CD14-positive monocyte (primary cell): ENCODE measurements at regions not wholly inside any gene's neighbourhood (a gene's known extent, or its start where the extent isn't known, plus 50 kb on each side); places are given as distances from the start of the nearest gene placed in this dataset.

ENCODE experiments used
- DNase-seq, 3 donors: peaks; one replicate each; pipeline ENCODE4 v3.0.0-alpha.2; 2011 to 2022
- H2AFZ ChIP-seq: 2 replicates; pipeline ENCODE4 v1.6.0; 2012; ENCODE audit warnings: mild to moderate bottlenecking, low read depth, low read length, inconsistent platforms; ENCODE audit not compliant: insufficient read depth, poor library complexity, severe bottlenecking
- H3K27ac ChIP-seq, 2 donors: 1 replicate in 1 of 2; 2 replicates in 1 of 2; pipeline ENCODE4 v1.5.1; 2012 to 2013; ENCODE audit warnings: low read length in 2 of 2, control low read depth in 1 of 2, inconsistent platforms in 1 of 2, low read depth in 1 of 2, mild to moderate bottlenecking in 1 of 2
- H3K27me3 ChIP-seq, 2 donors: one replicate each; pipeline versions ENCODE4 v1.6.0 to v1.6.1; 2011 to 2013; ENCODE audit warnings: low read length in 2 of 2; ENCODE audit not compliant: control insufficient read depth in 2 of 2, insufficient read depth in 2 of 2
- H3K36me3 ChIP-seq, 2 donors: replicated peaks in 1 of 2; 1 replicate in 1 of 2; 2 replicates in 1 of 2; pipeline versions ENCODE4 v1.5.1 to v1.6.1; 2012 to 2013; ENCODE audit warnings: low read length in 2 of 2, control low read depth in 1 of 2, inconsistent platforms in 1 of 2, mild to moderate bottlenecking in 1 of 2; ENCODE audit not compliant: insufficient read depth in 2 of 2, control insufficient read depth in 1 of 2
- H3K4me1 ChIP-seq, 2 donors: 1 replicate in 1 of 2; 2 replicates in 1 of 2; pipeline versions ENCODE4 v1.5.1 to v1.6.1; 2012 to 2013; ENCODE audit warnings: low read length in 2 of 2, control low read depth in 1 of 2, inconsistent platforms in 1 of 2, mild to moderate bottlenecking in 1 of 2, moderate library complexity in 1 of 2; ENCODE audit not compliant: insufficient read depth in 2 of 2, control insufficient read depth in 1 of 2
- H3K4me2 ChIP-seq: replicated peaks from 2 replicates; pipeline ENCODE3; 2012; ENCODE audit warnings: low read length, moderate library complexity, mild to moderate bottlenecking; ENCODE audit not compliant: poor library complexity, severe bottlenecking; ENCODE audit errors: extremely low read depth
- H3K4me3 ChIP-seq, 3 experiments: fragments of 200-600 bp in 1 of 3; sonication (generic) in 1 of 3; replicated peaks in 1 of 3; 1 replicate in 2 of 3; 2 replicates in 1 of 3; pipeline ENCODE4 v1.5.1; 2011 to 2013; ENCODE audit warnings: low read length in 3 of 3, mild to moderate bottlenecking in 3 of 3, control low read depth in 2 of 3, low read depth in 2 of 3, inconsistent platforms in 1 of 3, moderate library complexity in 1 of 3
- H3K79me2 ChIP-seq: 2 replicates; pipeline ENCODE4 v1.6.0; 2012; ENCODE audit warnings: mild to moderate bottlenecking, control low read depth, inconsistent platforms, low read length, moderate library complexity; ENCODE audit not compliant: insufficient read depth
- H3K9ac ChIP-seq: 2 replicates; pipeline ENCODE4 v1.6.0; 2017; ENCODE audit warnings: low read length, mild to moderate bottlenecking; ENCODE audit not compliant: insufficient read depth, poor library complexity, severe bottlenecking
- H3K9me3 ChIP-seq, 2 donors: replicated peaks in 1 of 2; 1 replicate in 1 of 2; 2 replicates in 1 of 2; pipeline versions ENCODE4 v1.5.1 to v1.6.1; 2012 to 2013; ENCODE audit warnings: low read length in 2 of 2, control low read depth in 1 of 2; ENCODE audit not compliant: control insufficient read depth in 1 of 2, insufficient read depth in 1 of 2
- H4K20me1 ChIP-seq: 2 replicates; pipeline ENCODE4 v1.6.0; 2012; ENCODE audit warnings: mild to moderate bottlenecking, low read length, control low read depth, moderate library complexity; ENCODE audit not compliant: insufficient read depth
- H3K27ac Mint-ChIP-seq, 7 donors: one replicate each; pipeline ENCODE4 v1.8.0; 2020; ENCODE audit warnings: mild to moderate bottlenecking in 7 of 7, mixed read lengths in 7 of 7, moderate library complexity in 6 of 7, inconsistent platforms in 2 of 7
- H3K27me3 Mint-ChIP-seq, 3 donors: one replicate each; pipeline ENCODE4 v1.8.0; 2021 to 2022; ENCODE audit warnings: low read depth in 3 of 3, mild to moderate bottlenecking in 3 of 3, mixed read lengths in 3 of 3, moderate library complexity in 3 of 3, inconsistent platforms in 1 of 3
- H3K36me3 Mint-ChIP-seq, 2 donors: one replicate each; pipeline ENCODE4 v1.8.0; 2020; ENCODE audit warnings: mixed read lengths in 2 of 2, inconsistent platforms in 1 of 2, mild to moderate bottlenecking in 1 of 2
- H3K4me1 Mint-ChIP-seq: one replicate; pipeline ENCODE4 v1.8.0; 2020; ENCODE audit warnings: mild to moderate bottlenecking, mixed read lengths
- H3K4me3 Mint-ChIP-seq, 2 donors: one replicate each; pipeline ENCODE4 v1.8.0; 2020; ENCODE audit warnings: mild to moderate bottlenecking in 2 of 2, mixed read lengths in 2 of 2, moderate library complexity in 1 of 2
- H3K9me3 Mint-ChIP-seq, 7 donors: one replicate each; pipeline ENCODE4 v1.8.0; 2020 to 2022; ENCODE audit warnings: mixed read lengths in 7 of 7, mild to moderate bottlenecking in 6 of 7, moderate library complexity in 6 of 7, inconsistent platforms in 2 of 7
- WGBS: methylation state at CpG from one replicate; pipeline ENCODE4 v1.1.5; 2013; ENCODE audit warnings: missing lambda C conversion rate; ENCODE audit not compliant: insufficient coverage; 5-methylcytosine and 5-hydroxymethylcytosine counted together
- intact Hi-C, 2 donors: fragments of 100-400 bp; cut with micrococcal nuclease; formaldehyde crosslinking; loops; one replicate each; pipeline versions ENCODE4 v1.15.0 to v1.15.1; 2023
- TF ChIP-seq, protein P1 (sequence below): fragments of 200-600 bp; IDR thresholded peaks from one replicate; pipeline ENCODE4 v1.8.0; 2022; ENCODE audit warnings: antibody characterized with exemption, mild to moderate bottlenecking

DNA sequence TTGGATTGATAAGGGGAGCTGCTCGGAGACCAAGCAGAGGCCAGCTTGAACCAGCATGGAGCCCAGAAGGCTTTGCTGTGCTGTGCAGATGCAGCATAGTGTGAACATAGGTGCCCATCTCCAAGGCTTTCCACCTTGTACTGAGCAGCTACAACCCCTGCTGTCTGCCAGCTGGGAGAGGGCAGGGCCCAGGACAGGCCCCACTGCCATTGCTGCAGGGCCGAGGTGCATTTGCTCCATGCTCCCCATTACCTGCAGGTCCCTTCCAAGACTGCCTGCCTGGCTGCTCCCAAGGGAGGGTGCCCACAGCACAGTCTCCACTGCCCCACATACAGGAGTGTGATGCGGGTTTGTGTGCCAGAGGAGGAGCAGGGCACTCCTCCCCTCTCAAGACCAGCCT, 1016.0 kb upstream of the INTU start:
- H3K27me3 ChIP-seq = no peaks in the 10 kb centered on the region
- TF ChIP-seq, protein P1, sequence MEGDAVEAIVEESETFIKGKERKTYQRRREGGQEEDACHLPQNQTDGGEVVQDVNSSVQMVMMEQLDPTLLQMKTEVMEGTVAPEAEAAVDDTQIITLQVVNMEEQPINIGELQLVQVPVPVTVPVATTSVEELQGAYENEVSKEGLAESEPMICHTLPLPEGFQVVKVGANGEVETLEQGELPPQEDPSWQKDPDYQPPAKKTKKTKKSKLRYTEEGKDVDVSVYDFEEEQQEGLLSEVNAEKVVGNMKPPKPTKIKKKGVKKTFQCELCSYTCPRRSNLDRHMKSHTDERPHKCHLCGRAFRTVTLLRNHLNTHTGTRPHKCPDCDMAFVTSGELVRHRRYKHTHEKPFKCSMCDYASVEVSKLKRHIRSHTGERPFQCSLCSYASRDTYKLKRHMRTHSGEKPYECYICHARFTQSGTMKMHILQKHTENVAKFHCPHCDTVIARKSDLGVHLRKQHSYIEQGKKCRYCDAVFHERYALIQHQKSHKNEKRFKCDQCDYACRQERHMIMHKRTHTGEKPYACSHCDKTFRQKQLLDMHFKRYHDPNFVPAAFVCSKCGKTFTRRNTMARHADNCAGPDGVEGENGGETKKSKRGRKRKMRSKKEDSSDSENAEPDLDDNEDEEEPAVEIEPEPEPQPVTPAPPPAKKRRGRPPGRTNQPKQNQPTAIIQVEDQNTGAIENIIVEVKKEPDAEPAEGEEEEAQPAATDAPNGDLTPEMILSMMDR = no peak
- H3K36me3 ChIP-seq = no peaks in the 10 kb centered on the region
- Mint-ChIP-seq H3K4me3 (no peak overlapping the region), H3K27ac (no peak overlapping the region), H3K36me3 (no peaks in the 10 kb centered on the region), H3K9me3 (peaks cover 0 to 13% (median 3%) of the 10 kb centered on the region in 7 donors), H3K27me3 (peaks cover 0 to 3% (median 2%) of the 10 kb centered on the region in 3 donors), H3K4me1 (no peaks in the 10 kb centered on the region)
- intact Hi-C loops = no loop called here
- WGBS = 100% methylated on average over 1 of the region's 3 CpGs
- no peaks in the 10 kb centered on the region for H3K79me2 ChIP-seq
- no peak overlapping the region for H3K27ac ChIP-seq
- no peaks in the 10 kb centered on the region for H3K4me1 ChIP-seq
- DNase-seq = no peak
- no peaks in the 10 kb centered on the region for H4K20me1 ChIP-seq
- no peak overlapping the region for H3K4me2 ChIP-seq
- H3K9ac ChIP-seq = no peak overlapping the region
- peaks cover 0 to 18% of the 10 kb centered on the region in 2 donors for H3K9me3 ChIP-seq
- no peak overlapping the region for H2AFZ ChIP-seq
- no peak overlapping the region for H3K4me3 ChIP-seq

DNA sequence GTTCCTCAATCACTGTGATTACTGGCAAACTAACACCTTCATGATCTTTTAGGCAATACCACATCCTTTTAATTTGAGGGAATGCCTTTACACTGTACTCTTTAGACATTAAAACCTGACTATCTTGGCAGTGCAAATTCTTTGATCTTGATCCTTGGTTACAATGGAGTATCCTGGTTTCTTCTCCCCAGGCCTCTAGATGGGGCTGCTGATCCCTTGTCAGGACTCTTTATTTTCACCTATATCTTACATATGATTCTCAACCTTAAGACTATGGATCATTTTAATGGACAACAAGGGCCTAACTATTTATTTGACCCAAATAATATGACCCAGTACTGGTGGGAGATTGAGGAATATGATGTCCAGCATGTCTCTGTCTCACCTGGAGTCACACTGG, 1005.5 kb upstream of the INTU start:
- no peaks in the 10 kb centered on the region for H4K20me1 ChIP-seq
- H3K27ac ChIP-seq = no peak overlapping the region
- H3K79me2 ChIP-seq = no peaks in the 10 kb centered on the region
- H3K4me1 ChIP-seq = no peaks in the 10 kb centered on the region
- Mint-ChIP-seq H3K27ac (no peak overlapping the region), H3K4me3 (no peak overlapping the region), H3K9me3 (peaks cover 0 to 2% (median 0%) of the 10 kb centered on the region in 7 donors), H3K4me1 (no peaks in the 10 kb centered on the region), H3K27me3 (peaks cover 0 to 2% (median 0%) of the 10 kb centered on the region in 3 donors), H3K36me3 (no peaks in the 10 kb centered on the region)
- H3K4me3 ChIP-seq = no peak overlapping the region
- H3K36me3 ChIP-seq = no peaks in the 10 kb centered on the region
- no peak overlapping the region for H2AFZ ChIP-seq
- no peak for DNase-seq
- no peaks in the 10 kb centered on the region for H3K27me3 ChIP-seq
- H3K9me3 ChIP-seq = no peaks in the 10 kb centered on the region
- intact Hi-C loops = no loop called here
- TF ChIP-seq, protein P1 = no peak
- no peak overlapping the region for H3K9ac ChIP-seq
- no peak overlapping the region for H3K4me2 ChIP-seq
